Neural progenitor cell (in vitro differentiated cells): ENCODE measurements at regions not wholly inside any gene's neighbourhood (a gene's known extent, or its start where the extent isn't known, plus 50 kb on each side); places are given as distances from the start of the nearest gene placed in this dataset.

Experiments
- DNase-seq: peaks from one replicate; pipeline ENCODE4 v3.0.0-alpha.2; 2016; ENCODE audit warnings: low spot score
- H2AFZ ChIP-seq: fragments of 200-600 bp; sonication (generic); replicated peaks from 2 replicates; pipeline ENCODE4 v1.6.1; 2016; ENCODE audit warnings: antibody characterized with exemption
- H3F3A ChIP-seq: fragments of 200-600 bp; sonication (generic); 2 replicates; pipeline ENCODE4 v1.6.1; 2016; ENCODE audit warnings: antibody characterized with exemption, low read depth
- H3K27ac ChIP-seq: fragments of 200-600 bp; sonication (generic); 2 replicates; pipeline ENCODE4 v1.5.1; 2016; ENCODE audit warnings: mild to moderate bottlenecking
- H3K27me3 ChIP-seq: fragments of 200-600 bp; sonication (generic); 2 replicates; pipeline ENCODE4 v1.6.1; 2016; ENCODE audit warnings: mild to moderate bottlenecking, moderate library complexity
- H3K36me3 ChIP-seq: fragments of 200-600 bp; sonication (generic); 2 replicates; pipeline ENCODE4 v1.5.1; 2016
- H3K4me1 ChIP-seq: fragments of 200-600 bp; sonication (generic); 2 replicates; pipeline ENCODE4 v1.6.1; 2016; ENCODE audit warnings: mixed run types
- H3K4me2 ChIP-seq: fragments of 200-600 bp; sonication (generic); 2 replicates; pipeline ENCODE4 v1.6.1; 2016
- H3K4me3 ChIP-seq: fragments of 200-600 bp; sonication (generic); 2 replicates; pipeline ENCODE4 v1.5.1; 2016
- H3K79me2 ChIP-seq: fragments of 200-600 bp; sonication (generic); 2 replicates; pipeline ENCODE4 v1.6.1; 2016; ENCODE audit warnings: low read depth
- H3K9ac ChIP-seq: fragments of 200-600 bp; sonication (generic); 2 replicates; pipeline ENCODE4 v1.6.1; 2016
- H3K9me3 ChIP-seq: fragments of 200-600 bp; sonication (generic); 2 replicates; pipeline ENCODE4 v1.5.1; 2016; ENCODE audit warnings: low read depth
- H4K20me1 ChIP-seq: fragments of 200-600 bp; sonication (generic); 2 replicates; pipeline ENCODE4 v1.6.1; 2016; ENCODE audit warnings: low read depth
- H3K27ac Mint-ChIP-seq: 3 replicates; pipeline ENCODE4 v1.8.0; 2021; ENCODE audit warnings: mixed read lengths
- H3K27me3 Mint-ChIP-seq: 2 replicates; pipeline ENCODE4 v1.8.0; 2022; ENCODE audit warnings: low read depth, mild to moderate bottlenecking, inconsistent platforms, moderate library complexity, mixed read lengths; ENCODE audit not compliant: insufficient read depth
- H3K36me3 Mint-ChIP-seq: 3 replicates; pipeline ENCODE4 v1.8.0; 2021; ENCODE audit warnings: mixed read lengths
- H3K4me1 Mint-ChIP-seq: 3 replicates; pipeline ENCODE4 v1.8.0; 2021; ENCODE audit warnings: mixed read lengths
- H3K4me3 Mint-ChIP-seq: 3 replicates; pipeline ENCODE4 v1.8.0; 2021; ENCODE audit warnings: mild to moderate bottlenecking, moderate library complexity, mixed read lengths
- H3K9me3 Mint-ChIP-seq: 3 replicates; pipeline ENCODE4 v1.8.0; 2020; ENCODE audit warnings: mixed read lengths
- CTCF ChIP-seq: fragments of 200-600 bp; sonication (generic); IDR thresholded peaks from 2 replicates; pipeline ENCODE4 v1.5.1; 2017; ENCODE audit warnings: antibody characterized with exemption, mild to moderate bottlenecking
- EZH2 ChIP-seq: fragments of 200-600 bp; sonication (generic); IDR thresholded peaks from 2 replicates; pipeline ENCODE4 v1.6.1; 2017; ENCODE audit warnings: antibody characterized with exemption, mild to moderate bottlenecking, moderate library complexity
- EZH2phosphoT487 ChIP-seq: fragments of 200-600 bp; sonication (generic); IDR thresholded peaks from 2 replicates; pipeline ENCODE4 v1.6.1; 2017; ENCODE audit warnings: antibody characterized with exemption

GRCh38 chr6:56904068-56904467 is 50.8 kb upstream of the BEND6 start:
- Histone ChIP-seq H3K4me3 (no peak overlapping the region), H4K20me1 (no peaks in the 10 kb centered on the region), H3K9ac (no peak overlapping the region), H3K4me1 (no peaks in the 10 kb centered on the region), H3K27me3 (no peaks in the 10 kb centered on the region), H3K36me3 (no peaks in the 10 kb centered on the region), H3K79me2 (no peaks in the 10 kb centered on the region), H3F3A (no peaks in the 10 kb centered on the region), H3K9me3 (no peaks in the 10 kb centered on the region), H3K4me2 (no peak overlapping the region), H3K27ac (no peak overlapping the region), H2AFZ (no peak overlapping the region)
- DNase-seq: no peak
- Mint-ChIP-seq H3K27me3 (no peaks in the 10 kb centered on the region), H3K9me3 (no peaks in the 10 kb centered on the region), H3K4me1 (peaks cover 2% of the 10 kb centered on the region), H3K4me3 (no peak overlapping the region), H3K27ac (no peak overlapping the region), H3K36me3 (no peaks in the 10 kb centered on the region)
- TF ChIP-seq EZH2 (no peak), CTCF (no peak), EZH2phosphoT487 (no peak)

GRCh38 chr6:56902641-56903464 is 52.1 kb upstream of the BEND6 start:
- no peak overlapping the region for H3K4me3 Mint-ChIP-seq
- peaks cover 2% of the 10 kb centered on the region for H3K4me1 Mint-ChIP-seq
- Histone ChIP-seq H3K9ac (no peak overlapping the region), H3K4me2 (no peak overlapping the region), H3K27ac (no peak overlapping the region), H3K36me3 (no peaks in the 10 kb centered on the region), H4K20me1 (no peaks in the 10 kb centered on the region), H3K79me2 (no peaks in the 10 kb centered on the region), H3K27me3 (no peaks in the 10 kb centered on the region), H3K4me3 (no peak overlapping the region), H3K4me1 (no peaks in the 10 kb centered on the region), H2AFZ (peak overlapping the region; percentile 85), H3K9me3 (no peaks in the 10 kb centered on the region), H3F3A (no peaks in the 10 kb centered on the region)
- peak; percentile 92 for TF ChIP-seq CTCF
- no peak for TF ChIP-seq EZH2phosphoT487
- H3K36me3 Mint-ChIP-seq: no peaks in the 10 kb centered on the region
- H3K27me3 Mint-ChIP-seq: no peaks in the 10 kb centered on the region
- no peaks in the 10 kb centered on the region for H3K9me3 Mint-ChIP-seq
- H3K27ac Mint-ChIP-seq: no peak overlapping the region
- peak; percentile 33 for DNase-seq

- Mint-ChIP-seq H3K4me1 (peaks cover 2% of the 10 kb centered on the region), H3K4me3 (no peak overlapping the region), H3K27ac (no peak overlapping the region), H3K27me3 (no peaks in the 10 kb centered on the region), H3K9me3 (peaks cover 7% of the 10 kb centered on the region), H3K36me3 (peaks cover 2% of the 10 kb centered on the region)
- DNase-seq: no peak
- Histone ChIP-seq H3K9ac (no peak overlapping the region), H2AFZ (no peak overlapping the region), H3K27ac (no peak overlapping the region), H3K27me3 (no peaks in the 10 kb centered on the region), H3K79me2 (no peaks in the 10 kb centered on the region), H3K4me2 (no peak overlapping the region), H3K4me1 (no peaks in the 10 kb centered on the region), H3K4me3 (no peak overlapping the region), H3K36me3 (no peaks in the 10 kb centered on the region), H3F3A (no peaks in the 10 kb centered on the region), H4K20me1 (no peaks in the 10 kb centered on the region), H3K9me3 (no peaks in the 10 kb centered on the region)
- TF ChIP-seq EZH2phosphoT487 (no peak), EZH2 (no peak), CTCF (no peak)
These were observed 54.1 kb upstream of the BEND6 start for GRCh38 chr6:56900784-56901183.
